ENCODE measurements at regions not wholly inside any gene's neighbourhood (a gene's known extent, or its start where the extent isn't known, plus 50 kb on each side); places are given as distances from the start of the nearest gene placed in this dataset.

DNA sequence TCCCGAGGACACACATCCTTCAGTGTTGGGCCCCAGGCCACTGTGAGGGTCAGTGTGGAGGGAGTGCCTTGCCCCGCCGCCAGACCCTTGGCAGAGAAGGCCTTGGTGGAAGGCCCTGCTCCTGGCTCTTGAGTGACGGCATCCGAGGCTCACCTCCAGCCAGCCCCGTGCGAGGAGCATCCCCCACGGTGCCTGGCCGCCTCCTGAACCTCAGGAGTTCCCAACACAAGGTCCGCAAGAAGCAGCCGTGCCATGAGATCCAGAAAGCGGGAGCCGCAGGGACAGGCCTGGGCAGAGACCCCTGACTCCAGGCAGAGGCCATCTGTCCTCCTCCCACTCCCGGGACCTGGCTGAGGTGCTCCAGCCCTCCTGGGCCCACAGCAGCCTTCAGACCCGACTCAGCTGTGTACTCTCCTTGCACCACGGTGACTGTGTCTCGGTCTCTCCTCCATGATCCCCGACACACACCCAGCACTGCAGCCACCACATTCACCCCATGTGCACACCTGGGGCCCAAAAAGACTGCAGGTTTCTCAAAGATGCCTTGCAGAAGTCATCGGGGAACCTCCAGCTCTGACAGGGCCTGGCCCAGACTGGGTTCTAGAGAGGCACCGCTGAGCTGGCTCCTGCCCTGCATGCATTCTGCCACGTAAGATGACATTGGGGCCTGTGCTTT is 870.2 kb downstream of the BRD1 start:
- Histone ChIP-seq H3K4me3 (no peak overlapping the region), H3K27me3 (ENCODE audit: insufficient read depth in 3 of 3, low read length in 2 of 3) (no peaks in the 10 kb centered on the region), H3K4me1 (no peaks in the 10 kb centered on the region), H3K36me3 (ENCODE audit: insufficient read depth in 1 of 2, low read depth in 1 of 2) (no peaks in the 10 kb centered on the region), H3K9me3 (no peaks in the 10 kb centered on the region), H3K27ac (no peak overlapping the region)
- DNase-seq (no peak), ATAC-seq (no peak)
- TF ChIP-seq, protein P1, sequence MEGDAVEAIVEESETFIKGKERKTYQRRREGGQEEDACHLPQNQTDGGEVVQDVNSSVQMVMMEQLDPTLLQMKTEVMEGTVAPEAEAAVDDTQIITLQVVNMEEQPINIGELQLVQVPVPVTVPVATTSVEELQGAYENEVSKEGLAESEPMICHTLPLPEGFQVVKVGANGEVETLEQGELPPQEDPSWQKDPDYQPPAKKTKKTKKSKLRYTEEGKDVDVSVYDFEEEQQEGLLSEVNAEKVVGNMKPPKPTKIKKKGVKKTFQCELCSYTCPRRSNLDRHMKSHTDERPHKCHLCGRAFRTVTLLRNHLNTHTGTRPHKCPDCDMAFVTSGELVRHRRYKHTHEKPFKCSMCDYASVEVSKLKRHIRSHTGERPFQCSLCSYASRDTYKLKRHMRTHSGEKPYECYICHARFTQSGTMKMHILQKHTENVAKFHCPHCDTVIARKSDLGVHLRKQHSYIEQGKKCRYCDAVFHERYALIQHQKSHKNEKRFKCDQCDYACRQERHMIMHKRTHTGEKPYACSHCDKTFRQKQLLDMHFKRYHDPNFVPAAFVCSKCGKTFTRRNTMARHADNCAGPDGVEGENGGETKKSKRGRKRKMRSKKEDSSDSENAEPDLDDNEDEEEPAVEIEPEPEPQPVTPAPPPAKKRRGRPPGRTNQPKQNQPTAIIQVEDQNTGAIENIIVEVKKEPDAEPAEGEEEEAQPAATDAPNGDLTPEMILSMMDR (IDR thresholded peaks at IDR 0.05) = no peak
- WGBS, 3 donors = 90% methylated on average over 21 of the region's 21 CpGs
- intact Hi-C loops (cut with DNase I) = no loop called here

DNA sequence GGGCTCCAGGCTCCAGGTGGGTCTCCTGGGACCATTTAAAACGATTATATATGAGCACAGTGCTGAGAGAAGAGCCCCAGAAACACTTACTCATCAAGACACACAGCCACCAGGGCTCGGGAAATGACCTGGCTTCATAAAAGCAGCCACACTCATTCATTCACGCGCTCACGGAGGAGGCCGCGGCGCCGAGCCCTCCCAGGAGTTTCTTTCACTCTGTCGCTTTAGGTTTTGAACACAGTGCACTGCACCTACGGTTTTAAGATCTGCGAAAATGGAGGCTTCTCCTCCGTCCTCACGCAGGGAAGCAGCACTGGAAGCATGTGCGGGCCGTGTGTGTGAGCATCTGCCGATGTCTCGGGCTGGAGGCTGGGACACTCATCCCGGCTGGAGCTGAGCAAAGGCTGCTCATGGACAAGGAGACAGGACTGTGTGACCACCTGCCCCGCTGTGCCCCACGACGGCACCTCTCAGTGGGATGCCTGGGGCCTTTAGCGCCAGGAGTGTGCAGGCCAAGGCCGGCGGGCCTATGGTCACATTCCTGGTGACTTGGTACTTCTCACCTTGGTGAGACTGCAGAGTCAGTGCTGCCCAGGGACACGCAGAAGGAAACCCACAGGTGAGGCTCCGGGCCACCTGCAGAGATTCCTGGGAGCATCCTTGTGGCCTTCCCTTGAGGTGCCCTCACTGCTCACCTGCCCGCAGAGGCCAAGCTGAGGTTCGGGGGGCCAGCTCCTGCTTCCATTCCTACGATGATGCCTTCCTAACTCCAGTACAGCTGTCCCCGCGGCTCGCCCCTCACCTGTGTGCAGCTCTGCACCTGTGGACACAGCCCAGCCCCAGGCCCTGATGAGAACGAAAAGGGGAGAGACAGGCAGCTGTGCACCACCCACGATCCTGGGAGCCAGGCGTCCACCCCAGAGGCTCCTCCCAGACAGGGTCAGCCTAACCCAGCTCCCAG is 872.0 kb downstream of the BRD1 start:
- Histone ChIP-seq H3K9me3 (no peaks in the 10 kb centered on the region), H3K27ac (no peak overlapping the region), H3K4me1 (no peaks in the 10 kb centered on the region), H3K4me3 (no peak overlapping the region), H3K36me3 (ENCODE audit: insufficient read depth in 1 of 2, low read depth in 1 of 2) (no peaks in the 10 kb centered on the region), H3K27me3 (ENCODE audit: insufficient read depth in 3 of 3, low read length in 2 of 3) (no peaks in the 10 kb centered on the region)
- ATAC-seq (no peak), DNase-seq (no peak)
- intact Hi-C loops (cut with DNase I) = no loop called here
- 70 to 76% (median 76%) methylated on average over 36 of the region's 36 CpGs for WGBS, 3 donors
- TF ChIP-seq, protein P1 (IDR thresholded peaks at IDR 0.05) = no peak

DNA sequence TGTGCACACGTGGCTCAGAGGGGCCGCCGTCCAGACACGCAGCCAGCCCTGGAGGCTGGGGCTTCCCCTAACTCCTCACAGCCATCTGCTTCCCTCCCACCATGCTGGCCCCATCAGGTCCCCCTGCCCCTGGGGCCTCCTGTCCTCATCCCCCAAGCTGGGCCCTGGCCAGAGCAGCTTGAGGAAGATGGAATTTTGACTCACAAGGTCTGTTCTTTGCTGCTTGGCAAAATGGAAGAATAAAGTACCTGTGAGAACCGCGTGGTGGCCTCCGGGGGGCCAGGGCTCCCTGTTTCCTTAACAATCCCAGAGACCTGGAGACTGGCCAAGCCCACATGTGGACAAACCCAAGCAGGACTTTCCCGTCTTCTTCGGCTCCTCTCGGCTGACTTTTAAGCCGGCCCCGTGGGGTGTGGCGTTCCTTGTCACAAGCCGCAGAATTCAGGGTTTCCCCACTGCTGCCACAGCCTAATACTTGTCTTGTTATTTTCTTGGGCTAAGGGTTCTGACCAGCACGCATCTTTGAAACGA is 872.8 kb downstream of the BRD1 start:
- intact Hi-C loops (cut with DNase I) = no loop called here
- Histone ChIP-seq H3K27me3 (ENCODE audit: insufficient read depth in 3 of 3, low read length in 2 of 3) (peaks cover 0 to 3% (median 0%) of the 10 kb centered on the region in 3 donors), H3K4me1 (no peaks in the 10 kb centered on the region), H3K36me3 (ENCODE audit: insufficient read depth in 1 of 2, low read depth in 1 of 2) (no peaks in the 10 kb centered on the region), H3K4me3 (no peak overlapping the region), H3K27ac (no peak overlapping the region), H3K9me3 (no peaks in the 10 kb centered on the region)
- ATAC-seq (no peak), DNase-seq (no peak)
- TF ChIP-seq, protein P1 (IDR thresholded peaks at IDR 0.05) = no peak
- WGBS, 3 donors = 31 to 41% (median 37%) methylated on average over 16 of the region's 16 CpGs

DNA sequence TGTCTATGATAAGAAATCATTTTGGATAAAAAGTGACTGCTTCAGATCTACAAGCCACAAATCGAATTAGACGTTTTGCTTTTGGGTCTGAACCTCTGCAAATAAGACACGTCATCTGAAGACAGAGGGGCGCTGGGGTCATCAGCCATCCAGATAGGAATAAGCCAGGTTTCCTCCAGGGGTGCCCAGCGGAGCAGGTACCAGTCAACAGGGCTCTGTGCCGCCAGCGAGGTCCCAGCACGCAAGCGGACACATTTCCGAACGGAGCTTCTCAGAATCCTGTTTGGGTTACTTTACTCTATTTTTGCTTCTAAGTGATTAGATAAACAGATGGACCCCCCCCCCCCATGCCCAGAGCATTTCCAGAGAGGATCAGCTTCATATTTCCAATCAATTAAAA is 873.8 kb downstream of the BRD1 start:
- Histone ChIP-seq H3K27me3 (ENCODE audit: insufficient read depth in 3 of 3, low read length in 2 of 3) (peaks cover 0 to 4% (median 0%) of the 10 kb centered on the region in 3 donors), H3K27ac (no peak overlapping the region), H3K4me3 (no peak overlapping the region), H3K36me3 (ENCODE audit: insufficient read depth in 1 of 2, low read depth in 1 of 2) (no peaks in the 10 kb centered on the region), H3K9me3 (no peaks in the 10 kb centered on the region), H3K4me1 (no peaks in the 10 kb centered on the region)
- intact Hi-C loops (cut with DNase I) = no loop called here
- TF ChIP-seq, protein P1 (IDR thresholded peaks at IDR 0.05) = no peak
- WGBS, 3 donors = 72 to 79% (median 75%) methylated on average over 11 of the region's 11 CpGs
- no peak for ATAC-seq
- no peak for DNase-seq

Data from psoas muscle (tissue), 7 donors.